ENCODE measurements at regions not wholly inside any gene's neighbourhood (a gene's known extent, or its start where the extent isn't known, plus 50 kb on each side); places are given as distances from the start of the nearest gene placed in this dataset.

DNA sequence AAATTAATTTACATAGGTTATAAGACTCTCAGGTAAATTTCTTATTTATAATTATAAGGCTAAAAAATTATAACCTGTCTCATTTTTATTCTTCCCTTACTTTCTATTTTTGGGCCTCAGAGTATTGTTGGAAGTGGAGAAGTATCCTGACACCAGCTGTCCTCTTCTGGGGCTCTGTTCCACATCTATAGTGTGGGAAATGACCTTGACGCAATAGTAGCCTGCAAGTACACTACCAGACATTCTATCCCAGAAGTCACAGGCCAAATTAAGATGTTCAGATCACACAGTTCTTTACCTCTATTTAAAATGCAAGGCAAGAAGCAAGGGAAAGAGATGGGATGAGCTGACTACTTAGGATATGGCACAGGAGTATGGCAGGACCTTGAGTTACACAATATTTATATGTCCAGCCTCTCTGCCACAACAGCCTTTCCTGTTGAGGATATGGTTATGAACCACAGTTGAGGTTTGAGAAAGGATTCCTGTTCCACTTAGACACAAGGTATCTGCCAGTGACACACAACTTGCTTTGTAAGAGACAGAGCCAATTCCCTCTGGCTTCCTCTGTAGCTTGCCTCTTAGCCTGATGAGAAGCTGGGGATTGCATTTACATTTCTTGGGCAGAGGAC is 158.0 kb upstream of the IL12A start:
- TF ChIP-seq, protein P1, sequence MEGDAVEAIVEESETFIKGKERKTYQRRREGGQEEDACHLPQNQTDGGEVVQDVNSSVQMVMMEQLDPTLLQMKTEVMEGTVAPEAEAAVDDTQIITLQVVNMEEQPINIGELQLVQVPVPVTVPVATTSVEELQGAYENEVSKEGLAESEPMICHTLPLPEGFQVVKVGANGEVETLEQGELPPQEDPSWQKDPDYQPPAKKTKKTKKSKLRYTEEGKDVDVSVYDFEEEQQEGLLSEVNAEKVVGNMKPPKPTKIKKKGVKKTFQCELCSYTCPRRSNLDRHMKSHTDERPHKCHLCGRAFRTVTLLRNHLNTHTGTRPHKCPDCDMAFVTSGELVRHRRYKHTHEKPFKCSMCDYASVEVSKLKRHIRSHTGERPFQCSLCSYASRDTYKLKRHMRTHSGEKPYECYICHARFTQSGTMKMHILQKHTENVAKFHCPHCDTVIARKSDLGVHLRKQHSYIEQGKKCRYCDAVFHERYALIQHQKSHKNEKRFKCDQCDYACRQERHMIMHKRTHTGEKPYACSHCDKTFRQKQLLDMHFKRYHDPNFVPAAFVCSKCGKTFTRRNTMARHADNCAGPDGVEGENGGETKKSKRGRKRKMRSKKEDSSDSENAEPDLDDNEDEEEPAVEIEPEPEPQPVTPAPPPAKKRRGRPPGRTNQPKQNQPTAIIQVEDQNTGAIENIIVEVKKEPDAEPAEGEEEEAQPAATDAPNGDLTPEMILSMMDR (IDR thresholded peaks at IDR 0.05), result no peak
- TF ChIP-seq EZH2 (IDR thresholded peaks at IDR 0.05) (no peak), EZH2phosphoT487 (IDR thresholded peaks at IDR 0.05) (no peak)
